HG03460 (cell line): ENCODE measurements at regions not wholly inside any gene's neighbourhood (a gene's known extent, or its start where the extent isn't known, plus 50 kb on each side); places are given as distances from the start of the nearest gene placed in this dataset.
"Not testable (repeated sequence)": the region's sequence is repeated elsewhere in the genome, so short reads cannot be mapped to it uniquely, and the experiment has no call there.

Experiments used
- ATAC-seq: cut with Tn5 transposase; IDR thresholded peaks from one replicate; pipeline ENCODE4 v1.9.1; 2021; ENCODE audit not compliant: unreplicated experiment

GRCh38 chr5:1654786-1655495 lies 131.2 kb upstream of the LPCAT1 start:
- ATAC-seq: no peak

GRCh38 chr5:1653698-1654651 lies 130.2 kb upstream of the LPCAT1 start:
- peak; percentile 77 for ATAC-seq

- ATAC-seq: peak; percentile 42
These were observed 129.3 kb upstream of the LPCAT1 start for GRCh38 chr5:1652873-1653697.

GRCh38 chr5:1651971-1652872 lies 128.5 kb upstream of the LPCAT1 start:
- ATAC-seq: no peak

GRCh38 chr5:1651250-1651649 lies 127.5 kb upstream of the LPCAT1 start:
- no peak for ATAC-seq

- no peak for ATAC-seq
These were observed 125.8 kb upstream of the LPCAT1 start for GRCh38 chr5:1649554-1649953.

GRCh38 chr5:1648806-1649205 lies 125.0 kb upstream of the LPCAT1 start:
- ATAC-seq: no peak

- no peak for ATAC-seq
These were observed 123.8 kb upstream of the LPCAT1 start for GRCh38 chr5:1647580-1647979.

GRCh38 chr5:1644810-1645571 lies 121.2 kb upstream of the LPCAT1 start:
- no peak for ATAC-seq

- not testable (repeated sequence) for ATAC-seq
These were observed 120.6 kb upstream of the LPCAT1 start for GRCh38 chr5:1644393-1644809.

GRCh38 chr5:1643651-1644392 lies 120.1 kb upstream of the LPCAT1 start:
- no peak for ATAC-seq

- ATAC-seq: no peak
These were observed 118.9 kb upstream of the LPCAT1 start for GRCh38 chr5:1642621-1643061.

- no peak for ATAC-seq
These were observed 118.5 kb upstream of the LPCAT1 start for GRCh38 chr5:1642221-1642620.

- peak; percentile 89 for ATAC-seq
These were observed 117.9 kb upstream of the LPCAT1 start for GRCh38 chr5:1641560-1642166.

GRCh38 chr5:1641041-1641440 lies 117.3 kb upstream of the LPCAT1 start:
- no peak for ATAC-seq

- ATAC-seq: no peak
These were observed 116.7 kb upstream of the LPCAT1 start for GRCh38 chr5:1640421-1640881.

- ATAC-seq: no peak
These were observed 116.0 kb upstream of the LPCAT1 start for GRCh38 chr5:1639757-1640156.
